Tibial artery (tissue), 4 donors: ENCODE measurements at regions not wholly inside any gene's neighbourhood (a gene's known extent, or its start where the extent isn't known, plus 50 kb on each side); places are given as distances from the start of the nearest gene placed in this dataset.

Experiments
- DNase-seq, 2 donors: peaks; one replicate each; pipeline ENCODE4 v3.0.0-alpha.2; 2019
- H3K27ac ChIP-seq, 2 donors: fragments of 200-600 bp; sonication (generic) in 1 of 2; 1 replicate in 1 of 2; 2 replicates in 1 of 2; pipeline ENCODE4 v1.5.1; 2018 to 2019; ENCODE audit warnings: mild to moderate bottlenecking in 1 of 2
- H3K27me3 ChIP-seq, 2 donors: fragments of 200-600 bp; sonication (generic) in 1 of 2; one replicate each; pipeline versions ENCODE4 v1.5.1 to v1.6.0; 2016 to 2019
- H3K36me3 ChIP-seq, 3 donors: fragments of 200-600 bp; sonication (generic) in 2 of 3; one replicate each; pipeline ENCODE4 v1.5.1; 2016 to 2019; ENCODE audit warnings: mild to moderate bottlenecking in 2 of 3
- H3K4me1 ChIP-seq, 4 donors: fragments of 200-600 bp; sonication (generic) in 2 of 4; 1 replicate in 3 of 4; 2 replicates in 1 of 4; pipeline ENCODE4 v1.5.1; 2016 to 2019
- H3K4me3 ChIP-seq, 2 donors: fragments of 200-600 bp; sonication (generic) in 1 of 2; 1 replicate in 1 of 2; 2 replicates in 1 of 2; pipeline ENCODE4 v1.5.1; 2018 to 2019; ENCODE audit warnings: mild to moderate bottlenecking in 2 of 2
- H3K9me3 ChIP-seq, 3 donors: fragments of 200-600 bp; sonication (generic) in 1 of 3; one replicate each; pipeline ENCODE4 v1.5.1; 2016 to 2019
- CTCF ChIP-seq, 2 experiments: fragments of 200-600 bp in 1 of 2; fragments of 450-650 bp in 1 of 2; IDR thresholded peaks; one replicate each; pipeline ENCODE4 v1.5.1; 2017 to 2019; ENCODE audit warnings: antibody characterized with exemption in 2 of 2, mild to moderate bottlenecking in 1 of 2, moderate library complexity in 1 of 2
- intact Hi-C: fragments of 100-400 bp; cut with DNase I; formaldehyde crosslinking; loops from one replicate; pipeline ENCODE4 v1.15.0; 2023; ENCODE audit warnings: low total_unique reads

- Histone ChIP-seq H3K27me3 (no peaks in the 10 kb centered on the region), H3K36me3 (no peaks in the 10 kb centered on the region), H3K4me1 (no peaks in the 10 kb centered on the region), H3K27ac (no peak overlapping the region), H3K9me3 (no peaks in the 10 kb centered on the region), H3K4me3 (no peak overlapping the region)
- intact Hi-C loops: no loop called here
- no peak for DNase-seq
- no peak for TF ChIP-seq CTCF (IDR thresholded peaks at IDR 0.05)
Observed at GRCh38 chr12:107360033-107360432, 266.7 kb upstream of the CRY1 start.

DNA sequence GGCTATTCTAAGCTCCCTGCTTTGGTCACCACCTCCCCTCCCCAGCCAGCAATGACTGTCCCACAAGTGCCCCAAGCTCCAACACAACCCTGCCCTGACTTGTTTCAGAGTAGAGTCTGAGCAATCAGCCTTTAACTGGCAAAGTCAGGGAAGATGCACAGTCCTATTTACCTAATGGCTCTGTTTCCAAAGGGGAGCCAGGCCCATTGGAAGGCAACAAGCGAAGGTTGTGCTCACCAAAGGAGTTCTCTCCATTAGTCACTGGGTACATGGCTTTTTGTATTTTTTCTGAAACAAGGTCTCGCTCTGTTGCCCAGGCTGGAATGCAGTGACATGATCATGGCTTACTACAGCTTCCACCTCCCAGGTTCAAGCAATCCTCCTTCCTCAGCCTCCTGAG is 267.1 kb upstream of the CRY1 start:
- intact Hi-C loops: no loop called here
- no peak overlapping the region for H3K27ac ChIP-seq
- no peaks in the 10 kb centered on the region for H3K36me3 ChIP-seq
- no peak for DNase-seq
- H3K27me3 ChIP-seq: no peaks in the 10 kb centered on the region
- H3K4me1 ChIP-seq: no peaks in the 10 kb centered on the region
- H3K9me3 ChIP-seq: no peaks in the 10 kb centered on the region
- H3K4me3 ChIP-seq: no peak overlapping the region
- TF ChIP-seq CTCF (IDR thresholded peaks at IDR 0.05): no peak

DNA sequence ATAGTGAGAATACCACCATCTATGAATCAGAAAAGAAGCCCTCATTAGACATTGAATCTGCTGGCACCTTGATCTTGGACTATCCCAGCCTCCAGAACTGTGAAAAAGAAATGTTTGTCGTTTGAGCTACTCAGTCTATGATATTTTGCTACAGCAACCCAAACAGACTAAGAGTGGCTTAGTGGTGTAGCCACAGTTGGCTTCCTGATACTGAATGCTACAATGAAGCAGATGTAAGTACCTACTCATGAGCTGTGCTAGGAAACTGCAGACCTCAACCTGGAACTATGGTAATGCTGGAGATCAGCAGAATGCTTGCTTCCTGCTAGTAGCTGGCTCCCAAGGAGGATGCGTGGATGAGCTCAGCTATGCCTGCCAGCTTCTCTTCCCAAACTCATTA is 268.6 kb upstream of the CRY1 start:
- DNase-seq: no peak
- H3K36me3 ChIP-seq: no peaks in the 10 kb centered on the region
- no peaks in the 10 kb centered on the region for H3K27me3 ChIP-seq
- no peak overlapping the region for H3K4me3 ChIP-seq
- H3K4me1 ChIP-seq: no peaks in the 10 kb centered on the region
- no peak for TF ChIP-seq CTCF (IDR thresholded peaks at IDR 0.05)
- no peak overlapping the region for H3K27ac ChIP-seq
- intact Hi-C loops: no loop called here
- no peaks in the 10 kb centered on the region for H3K9me3 ChIP-seq

DNA sequence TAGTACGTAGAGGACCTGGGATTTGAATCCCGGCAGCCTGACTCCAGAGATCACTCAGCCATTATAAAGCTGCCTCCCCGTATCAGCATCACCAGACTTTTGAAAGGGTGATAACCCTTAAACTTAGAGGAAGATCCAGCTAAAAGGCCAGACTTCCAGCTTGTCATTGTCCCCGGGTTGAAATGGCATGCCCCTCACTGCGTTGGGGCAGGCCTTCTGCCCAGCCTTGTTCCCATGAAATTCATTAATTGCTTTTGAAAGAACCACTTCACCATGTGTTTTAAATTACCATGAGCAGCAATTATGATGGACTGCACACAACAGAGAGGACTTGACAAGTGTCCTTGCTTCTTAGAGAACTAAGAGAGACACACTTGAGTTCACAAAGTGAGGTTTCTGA is 269.6 kb upstream of the CRY1 start:
- DNase-seq: no peak
- H3K4me1 ChIP-seq: no peaks in the 10 kb centered on the region
- intact Hi-C loops: no loop called here
- H3K9me3 ChIP-seq: no peaks in the 10 kb centered on the region
- no peaks in the 10 kb centered on the region for H3K36me3 ChIP-seq
- no peak for TF ChIP-seq CTCF (IDR thresholded peaks at IDR 0.05)
- no peak overlapping the region for H3K4me3 ChIP-seq
- no peak overlapping the region for H3K27ac ChIP-seq
- no peaks in the 10 kb centered on the region for H3K27me3 ChIP-seq

GRCh38 chr12:107364875-107365518 is 271.6 kb upstream of the CRY1 start:
- TF ChIP-seq CTCF (IDR thresholded peaks at IDR 0.05): no peak
- intact Hi-C loops: no loop called here
- DNase-seq: no peak

GRCh38 chr12:107365703-107366102 is 272.4 kb upstream of the CRY1 start:
- Histone ChIP-seq H3K4me3 (no peak overlapping the region), H3K36me3 (no peaks in the 10 kb centered on the region), H3K9me3 (no peaks in the 10 kb centered on the region), H3K4me1 (no peaks in the 10 kb centered on the region), H3K27me3 (no peaks in the 10 kb centered on the region), H3K27ac (no peak overlapping the region)
- no peak for DNase-seq
- no peak for TF ChIP-seq CTCF (IDR thresholded peaks at IDR 0.05)
- intact Hi-C loops: no loop called here

More at GRCh38 chr12:107364875-107365518, 271.6 kb upstream of the CRY1 start:
- H3K27ac ChIP-seq: no peak overlapping the region
- H3K4me1 ChIP-seq: no peaks in the 10 kb centered on the region
- no peaks in the 10 kb centered on the region for H3K27me3 ChIP-seq
- H3K36me3 ChIP-seq: no peaks in the 10 kb centered on the region
- H3K9me3 ChIP-seq: no peaks in the 10 kb centered on the region
- no peak overlapping the region for H3K4me3 ChIP-seq
